ENCODE measurements at regions not wholly inside any gene's neighbourhood (a gene's known extent, or its start where the extent isn't known, plus 50 kb on each side); places are given as distances from the start of the nearest gene placed in this dataset.

GRCh38 chr1:55699228-55699627 is 484.1 kb upstream of the USP24 start:
- no peak for TF ChIP-seq CTCF (IDR thresholded peaks at IDR 0.05)
- no peak for TF ChIP-seq POLR2A (IDR thresholded peaks at IDR 0.05)
- no peaks in the 10 kb centered on the region for H3K36me3 ChIP-seq
- no peaks in the 10 kb centered on the region for H3K9me3 ChIP-seq
- no peak overlapping the region for H3K27ac ChIP-seq
- H3K27me3 ChIP-seq = no peaks in the 10 kb centered on the region
- DNase-seq = no peak
- H3K4me3 ChIP-seq = no peak overlapping the region
- H3K4me1 ChIP-seq = peaks cover 0 to 17% (median 9%) of the 10 kb centered on the region in 3 donors
- intact Hi-C loops (cut with DNase I) = no loop called here
- WGBS, 2 donors = 51 to 63% methylated on average over 2 of the region's 2 CpGs

- WGBS, 2 donors = 80 to 84% methylated on average over 4 of the region's 4 CpGs
- no peaks in the 10 kb centered on the region for H3K27me3 ChIP-seq
- H3K27ac ChIP-seq = no peak overlapping the region
- no peaks in the 10 kb centered on the region for H3K9me3 ChIP-seq
- H3K4me3 ChIP-seq = no peak overlapping the region
- intact Hi-C loops (cut with DNase I) = no loop called here
- H3K4me1 ChIP-seq = peaks cover 0 to 17% (median 5%) of the 10 kb centered on the region in 3 donors
- no peaks in the 10 kb centered on the region for H3K36me3 ChIP-seq
- DNase-seq = no peak
- TF ChIP-seq CTCF (IDR thresholded peaks at IDR 0.05) (no peak), POLR2A (IDR thresholded peaks at IDR 0.05) (no peak)
Observed at GRCh38 chr1:55697997-55698535, 482.9 kb upstream of the USP24 start.

GRCh38 chr1:55696891-55697290 is 481.7 kb upstream of the USP24 start:
- Histone ChIP-seq H3K4me1 (peaks cover 0 to 17% (median 5%) of the 10 kb centered on the region in 3 donors), H3K36me3 (no peaks in the 10 kb centered on the region), H3K27ac (peak overlapping the region in 3 of 4 donors; percentile 38 to 78 (median 73)), H3K4me3 (no peak overlapping the region), H3K27me3 (no peaks in the 10 kb centered on the region), H3K9me3 (no peaks in the 10 kb centered on the region)
- no peak for DNase-seq
- 85 to 100% methylated on average over 2 of the region's 2 CpGs for WGBS, 2 donors
- TF ChIP-seq CTCF (IDR thresholded peaks at IDR 0.05) = no peak
- intact Hi-C loops (cut with DNase I) = no loop called here

GRCh38 chr1:55696181-55696754 is 481.1 kb upstream of the USP24 start:
- no peak for DNase-seq
- 64 to 72% methylated on average over 8 to 10 of the region's 10 CpGs for WGBS, 2 donors
- no peaks in the 10 kb centered on the region for H3K27me3 ChIP-seq
- peaks cover 0 to 17% (median 5%) of the 10 kb centered on the region in 3 donors for H3K4me1 ChIP-seq
- H3K4me3 ChIP-seq = no peak overlapping the region
- peak overlapping the region in 3 of 4 donors; percentile 38 to 78 (median 73) for H3K27ac ChIP-seq
- no peaks in the 10 kb centered on the region for H3K36me3 ChIP-seq
- TF ChIP-seq CTCF (IDR thresholded peaks at IDR 0.05) = no peak
- no peak for TF ChIP-seq POLR2A (IDR thresholded peaks at IDR 0.05)
- no peaks in the 10 kb centered on the region for H3K9me3 ChIP-seq
- intact Hi-C loops (cut with DNase I) = no loop called here

- Histone ChIP-seq H3K4me3 (no peak overlapping the region), H3K27ac (peak overlapping the region in 3 of 4 donors; percentile 42 to 78 (median 73)), H3K36me3 (no peaks in the 10 kb centered on the region), H3K9me3 (no peaks in the 10 kb centered on the region), H3K4me1 (peaks cover 0 to 17% (median 5%) of the 10 kb centered on the region in 3 donors), H3K27me3 (peaks cover 0 to 3% (median 0%) of the 10 kb centered on the region in 4 donors)
- 69 to 74% methylated on average over 5 of the region's 5 CpGs for WGBS, 2 donors
- no peak for DNase-seq
- TF ChIP-seq CTCF (IDR thresholded peaks at IDR 0.05) (no peak), POLR2A (IDR thresholded peaks at IDR 0.05) (no peak)
- intact Hi-C loops (cut with DNase I) = no loop called here
Observed at GRCh38 chr1:55695552-55695951, 480.4 kb upstream of the USP24 start.
